ENCODE measurements at regions not wholly inside any gene's neighbourhood (a gene's known extent, or its start where the extent isn't known, plus 50 kb on each side); places are given as distances from the start of the nearest gene placed in this dataset.

GRCh38 chr5:62168506-62169281 is 137.3 kb upstream of the KIF2A start:
- Mint-ChIP-seq H3K36me3 (ENCODE audit: insufficient read depth, unreplicated experiment) (no peaks in the 10 kb centered on the region), H3K4me3 (ENCODE audit: low read depth, unreplicated experiment) (no peak overlapping the region), H3K27me3 (ENCODE audit: unreplicated experiment) (peaks cover 68% of the 10 kb centered on the region), H3K4me1 (ENCODE audit: low read depth, unreplicated experiment) (no peaks in the 10 kb centered on the region), H3K9me3 (ENCODE audit: low read depth, unreplicated experiment) (no peaks in the 10 kb centered on the region), H3K27ac (ENCODE audit: unreplicated experiment) (no peak overlapping the region)
- TF ChIP-seq CTCF (IDR thresholded peaks at IDR 0.05; ENCODE audit: unreplicated experiment), result no peak
- CTCF ChIA-PET, result no interaction called here
- no TSS peak for BruUV-seq (replicated peaks)
- no peak for DNase-seq
- intact Hi-C loops (cut with micrococcal nuclease; ENCODE audit: unreplicated experiment), result no loop called here

DNA sequence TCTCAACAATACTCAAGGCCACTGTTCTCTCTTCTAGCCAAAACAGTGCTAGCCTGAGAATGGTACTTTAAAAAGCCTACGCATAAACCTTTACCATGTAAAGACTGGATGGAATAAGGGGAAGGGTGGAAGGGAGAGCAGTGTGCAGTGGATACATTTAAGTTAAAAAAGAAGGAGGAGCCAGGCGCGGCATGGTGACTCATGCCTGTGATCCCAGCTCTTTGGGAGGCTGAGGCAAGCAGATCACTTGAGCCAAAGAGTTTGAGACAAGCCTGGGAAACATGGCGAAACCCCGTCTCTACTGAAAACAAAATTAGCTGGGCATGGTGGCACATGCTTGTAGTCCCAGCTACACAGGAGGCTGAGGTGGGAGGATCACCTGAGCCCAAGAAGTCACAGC is 127.7 kb upstream of the KIF2A start:
- Mint-ChIP-seq H3K36me3 (ENCODE audit: insufficient read depth, unreplicated experiment) (no peaks in the 10 kb centered on the region), H3K27me3 (ENCODE audit: unreplicated experiment) (peaks cover 58% of the 10 kb centered on the region), H3K27ac (ENCODE audit: unreplicated experiment) (no peak overlapping the region), H3K4me3 (ENCODE audit: low read depth, unreplicated experiment) (no peak overlapping the region), H3K4me1 (ENCODE audit: low read depth, unreplicated experiment) (no peaks in the 10 kb centered on the region), H3K9me3 (ENCODE audit: low read depth, unreplicated experiment) (no peaks in the 10 kb centered on the region)
- DNase-seq, result no peak
- TF ChIP-seq CTCF (IDR thresholded peaks at IDR 0.05; ENCODE audit: unreplicated experiment), result no peak
- CTCF ChIA-PET, result no interaction called here
- intact Hi-C loops (cut with micrococcal nuclease; ENCODE audit: unreplicated experiment), result no loop called here
- BruUV-seq (replicated peaks), result no TSS peak

GRCh38 chr5:62182802-62183201 is 123.2 kb upstream of the KIF2A start:
- Mint-ChIP-seq H3K4me1 (ENCODE audit: low read depth, unreplicated experiment) (no peaks in the 10 kb centered on the region), H3K36me3 (ENCODE audit: insufficient read depth, unreplicated experiment) (no peaks in the 10 kb centered on the region), H3K27me3 (ENCODE audit: unreplicated experiment) (peaks cover 61% of the 10 kb centered on the region), H3K9me3 (ENCODE audit: low read depth, unreplicated experiment) (no peaks in the 10 kb centered on the region), H3K27ac (ENCODE audit: unreplicated experiment) (no peak overlapping the region), H3K4me3 (ENCODE audit: low read depth, unreplicated experiment) (no peak overlapping the region)
- CTCF ChIA-PET, result no interaction called here
- intact Hi-C loops (cut with micrococcal nuclease; ENCODE audit: unreplicated experiment), result no loop called here
- TF ChIP-seq CTCF (IDR thresholded peaks at IDR 0.05; ENCODE audit: unreplicated experiment), result no peak
- no TSS peak for BruUV-seq (replicated peaks)
- no peak for DNase-seq

- TF ChIP-seq CTCF (IDR thresholded peaks at IDR 0.05; ENCODE audit: unreplicated experiment), result no peak
- no peaks in the 10 kb centered on the region for H3K36me3 Mint-ChIP-seq (ENCODE audit: insufficient read depth, unreplicated experiment)
- no peak for DNase-seq
- H3K27me3 Mint-ChIP-seq (ENCODE audit: unreplicated experiment), result peaks cover 61% of the 10 kb centered on the region
- no TSS peak for BruUV-seq (replicated peaks)
- no peak overlapping the region for H3K27ac Mint-ChIP-seq (ENCODE audit: unreplicated experiment)
- CTCF ChIA-PET, result no interaction called here
- H3K9me3 Mint-ChIP-seq (ENCODE audit: low read depth, unreplicated experiment), result no peaks in the 10 kb centered on the region
- H3K4me3 Mint-ChIP-seq (ENCODE audit: low read depth, unreplicated experiment), result no peak overlapping the region
- H3K4me1 Mint-ChIP-seq (ENCODE audit: low read depth, unreplicated experiment), result no peaks in the 10 kb centered on the region
- intact Hi-C loops (cut with micrococcal nuclease; ENCODE audit: unreplicated experiment), result no loop called here
These were observed 122.3 kb upstream of the KIF2A start for GRCh38 chr5:62183727-62184126.
